Smooth muscle cell (in vitro differentiated cells): ENCODE measurements at regions not wholly inside any gene's neighbourhood (a gene's known extent, or its start where the extent isn't known, plus 50 kb on each side); places are given as distances from the start of the nearest gene placed in this dataset.
A peak's percentile ranks its signal among the peaks of the same experiment; 100 is the strongest.

ENCODE experiments used
- DNase-seq: peaks from one replicate; lab custom pipeline; 2025; ENCODE audit not compliant: unreplicated experiment; lab: John Stamatoyannopoulos, UW
- H2AFZ ChIP-seq: fragments of 200-600 bp; sonication (generic); 2 replicates; pipeline ENCODE4 v1.6.0; 2016; ENCODE audit warnings: antibody characterized with exemption, low read depth, mild to moderate bottlenecking
- H3F3A ChIP-seq: fragments of 200-600 bp; sonication (generic); 2 replicates; pipeline ENCODE4 v1.6.0; 2017; ENCODE audit warnings: antibody characterized with exemption, low read depth
- H3K27ac ChIP-seq: fragments of 200-600 bp; sonication (generic); 2 replicates; pipeline ENCODE4 v1.5.1; 2016; ENCODE audit warnings: low read depth, mild to moderate bottlenecking
- H3K27me3 ChIP-seq: fragments of 200-600 bp; sonication (generic); 2 replicates; pipeline ENCODE4 v1.6.1; 2016; ENCODE audit warnings: low read depth, mild to moderate bottlenecking
- H3K36me3 ChIP-seq: fragments of 200-600 bp; sonication (generic); 2 replicates; pipeline ENCODE4 v1.5.1; 2016; ENCODE audit warnings: low read depth
- H3K4me1 ChIP-seq: fragments of 200-600 bp; sonication (generic); 2 replicates; pipeline ENCODE4 v1.5.1; 2016; ENCODE audit warnings: low read depth
- H3K4me2 ChIP-seq: fragments of 200-600 bp; sonication (generic); 2 replicates; pipeline ENCODE4 v1.6.0; 2016; ENCODE audit warnings: mild to moderate bottlenecking
- H3K4me3 ChIP-seq: fragments of 200-600 bp; sonication (generic); 2 replicates; pipeline ENCODE4 v1.5.1; 2016; ENCODE audit warnings: mild to moderate bottlenecking
- H3K79me2 ChIP-seq: fragments of 200-600 bp; sonication (generic); 2 replicates; pipeline ENCODE4 v1.6.0; 2016; ENCODE audit warnings: low read depth, mild to moderate bottlenecking
- H3K9ac ChIP-seq: fragments of 200-600 bp; sonication (generic); 2 replicates; pipeline ENCODE4 v1.6.0; 2016; ENCODE audit warnings: low read depth
- H3K9me3 ChIP-seq: fragments of 200-600 bp; sonication (generic); replicated peaks from 2 replicates; pipeline ENCODE4 v1.5.1; 2016; ENCODE audit warnings: low read depth
- H4K20me1 ChIP-seq: fragments of 200-600 bp; sonication (generic); 2 replicates; pipeline ENCODE4 v1.6.0; 2016; ENCODE audit warnings: low read depth
- WGBS: methylation state at CpG from one replicate; pipeline ENCODE4 v1.1.7; 2016; ENCODE audit warnings: low lambda C conversion rate; 5-methylcytosine and 5-hydroxymethylcytosine counted together
- TF ChIP-seq, protein P1 (sequence below): fragments of 200-600 bp; sonication (generic); IDR thresholded peaks from 2 replicates; pipeline ENCODE4 v1.5.1; 2017; ENCODE audit warnings: borderline replicate concordance, mild to moderate bottlenecking, antibody characterized with exemption; ENCODE audit not compliant: insufficient read depth, poor library complexity, severe bottlenecking

- Histone ChIP-seq H3F3A (no peaks in the 10 kb centered on the region), H3K4me3 (no peak overlapping the region), H3K36me3 (no peaks in the 10 kb centered on the region), H3K9ac (no peak overlapping the region), H3K79me2 (no peaks in the 10 kb centered on the region), H3K9me3 (no peaks in the 10 kb centered on the region), H2AFZ (no peak overlapping the region), H4K20me1 (no peaks in the 10 kb centered on the region), H3K4me1 (no peaks in the 10 kb centered on the region), H3K4me2 (no peak overlapping the region), H3K27ac (no peak overlapping the region), H3K27me3 (no peaks in the 10 kb centered on the region)
- DNase-seq, result no peak
- TF ChIP-seq, protein P1, sequence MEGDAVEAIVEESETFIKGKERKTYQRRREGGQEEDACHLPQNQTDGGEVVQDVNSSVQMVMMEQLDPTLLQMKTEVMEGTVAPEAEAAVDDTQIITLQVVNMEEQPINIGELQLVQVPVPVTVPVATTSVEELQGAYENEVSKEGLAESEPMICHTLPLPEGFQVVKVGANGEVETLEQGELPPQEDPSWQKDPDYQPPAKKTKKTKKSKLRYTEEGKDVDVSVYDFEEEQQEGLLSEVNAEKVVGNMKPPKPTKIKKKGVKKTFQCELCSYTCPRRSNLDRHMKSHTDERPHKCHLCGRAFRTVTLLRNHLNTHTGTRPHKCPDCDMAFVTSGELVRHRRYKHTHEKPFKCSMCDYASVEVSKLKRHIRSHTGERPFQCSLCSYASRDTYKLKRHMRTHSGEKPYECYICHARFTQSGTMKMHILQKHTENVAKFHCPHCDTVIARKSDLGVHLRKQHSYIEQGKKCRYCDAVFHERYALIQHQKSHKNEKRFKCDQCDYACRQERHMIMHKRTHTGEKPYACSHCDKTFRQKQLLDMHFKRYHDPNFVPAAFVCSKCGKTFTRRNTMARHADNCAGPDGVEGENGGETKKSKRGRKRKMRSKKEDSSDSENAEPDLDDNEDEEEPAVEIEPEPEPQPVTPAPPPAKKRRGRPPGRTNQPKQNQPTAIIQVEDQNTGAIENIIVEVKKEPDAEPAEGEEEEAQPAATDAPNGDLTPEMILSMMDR, result no peak
- WGBS, result 64% methylated on average over 3 of the region's 3 CpGs
These were observed 60.1 kb upstream of the TFAP2D start for GRCh38 chr6:50653253-50653652.

- WGBS, result 80% methylated on average over 2 of the region's 2 CpGs
- H3K9me3 ChIP-seq, result no peaks in the 10 kb centered on the region
- no peak overlapping the region for H2AFZ ChIP-seq
- H3K4me3 ChIP-seq, result no peak overlapping the region
- no peak overlapping the region for H3K4me2 ChIP-seq
- H3K4me1 ChIP-seq, result no peaks in the 10 kb centered on the region
- no peaks in the 10 kb centered on the region for H3K27me3 ChIP-seq
- no peak for DNase-seq
- H3K27ac ChIP-seq, result no peak overlapping the region
- H3F3A ChIP-seq, result no peaks in the 10 kb centered on the region
- no peak overlapping the region for H3K9ac ChIP-seq
- no peaks in the 10 kb centered on the region for H3K79me2 ChIP-seq
- TF ChIP-seq, protein P1, result no peak
- no peaks in the 10 kb centered on the region for H4K20me1 ChIP-seq
- H3K36me3 ChIP-seq, result no peaks in the 10 kb centered on the region
These were observed 59.2 kb upstream of the TFAP2D start for GRCh38 chr6:50654155-50654554.

GRCh38 chr6:50655848-50656453, 57.4 kb upstream of the TFAP2D start:
- no peaks in the 10 kb centered on the region for H4K20me1 ChIP-seq
- H3K27me3 ChIP-seq, result no peaks in the 10 kb centered on the region
- no peaks in the 10 kb centered on the region for H3K79me2 ChIP-seq
- DNase-seq, result no peak
- no peak overlapping the region for H3K27ac ChIP-seq
- H3K4me3 ChIP-seq, result no peak overlapping the region
- TF ChIP-seq, protein P1, result peak; percentile 70
- H3K36me3 ChIP-seq, result no peaks in the 10 kb centered on the region
- WGBS, result 49% methylated on average over 4 of the region's 4 CpGs
- H3F3A ChIP-seq, result no peaks in the 10 kb centered on the region
- no peak overlapping the region for H3K4me2 ChIP-seq
- H3K4me1 ChIP-seq, result no peaks in the 10 kb centered on the region
- no peak overlapping the region for H2AFZ ChIP-seq
- no peaks in the 10 kb centered on the region for H3K9me3 ChIP-seq
- no peak overlapping the region for H3K9ac ChIP-seq

DNA sequence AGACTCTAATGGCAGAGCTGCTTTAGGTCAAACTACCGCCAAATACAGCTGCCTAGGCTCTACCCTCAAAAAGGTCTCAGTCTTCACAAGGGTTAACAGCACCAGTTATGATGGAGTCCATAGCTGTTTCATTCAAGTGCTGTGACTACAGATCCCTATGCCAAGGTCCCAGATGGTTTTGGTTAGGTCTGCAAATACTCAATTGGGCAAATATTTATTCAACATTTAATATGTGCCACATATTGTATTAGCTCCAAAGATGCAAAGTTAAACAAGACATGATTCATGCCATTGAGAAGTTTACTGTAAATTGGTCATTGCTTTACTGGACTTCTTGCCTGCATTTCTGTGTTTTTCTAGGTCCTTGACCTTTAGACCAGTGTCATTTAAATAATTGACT, 55.8 kb upstream of the TFAP2D start:
- Histone ChIP-seq H3K79me2 (no peaks in the 10 kb centered on the region), H3K9ac (no peak overlapping the region), H3K4me2 (no peak overlapping the region), H3K27ac (no peak overlapping the region), H3K36me3 (no peaks in the 10 kb centered on the region), H3F3A (no peaks in the 10 kb centered on the region), H3K9me3 (no peaks in the 10 kb centered on the region), H2AFZ (no peak overlapping the region), H3K4me1 (no peaks in the 10 kb centered on the region), H4K20me1 (no peaks in the 10 kb centered on the region), H3K27me3 (no peaks in the 10 kb centered on the region), H3K4me3 (no peak overlapping the region)
- DNase-seq, result no peak
- TF ChIP-seq, protein P1, result no peak
- 97% methylated on average over 1 of the region's 1 CpG for whole genome bisulfite sequencing
